ENCODE measurements at regions not wholly inside any gene's neighbourhood (a gene's known extent, or its start where the extent isn't known, plus 50 kb on each side); places are given as distances from the start of the nearest gene placed in this dataset.

DNA sequence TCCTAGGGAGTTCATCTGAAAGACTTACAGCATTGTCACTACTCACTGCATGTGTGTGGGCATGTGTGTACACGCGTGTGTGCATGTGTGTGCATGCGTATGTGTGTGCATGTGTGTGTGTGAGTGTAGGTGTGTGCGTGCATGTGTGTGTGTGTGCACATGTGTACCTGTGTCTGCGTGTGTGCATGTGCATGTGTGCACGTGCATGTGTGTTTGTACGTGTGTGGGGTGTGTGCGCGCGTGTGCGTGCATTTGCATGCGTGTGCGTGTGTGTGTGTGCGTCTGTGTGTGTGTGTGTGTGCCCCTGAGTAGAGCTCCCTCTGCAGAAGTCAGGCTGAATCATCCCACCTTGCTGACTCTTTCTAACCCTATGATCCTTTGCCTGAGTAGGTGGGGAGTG is 114.8 kb upstream of the RBFOX1 start:
- Mint-ChIP-seq H3K9me3 (peaks cover 13 to 36% of the 10 kb centered on the region in 2 donors), H3K4me3 (no peak overlapping the region), H3K4me1 (no peaks in the 10 kb centered on the region), H3K27ac (no peak overlapping the region), H3K27me3 (no peaks in the 10 kb centered on the region)
- DNase-seq (no peak), ATAC-seq (no peak)

DNA sequence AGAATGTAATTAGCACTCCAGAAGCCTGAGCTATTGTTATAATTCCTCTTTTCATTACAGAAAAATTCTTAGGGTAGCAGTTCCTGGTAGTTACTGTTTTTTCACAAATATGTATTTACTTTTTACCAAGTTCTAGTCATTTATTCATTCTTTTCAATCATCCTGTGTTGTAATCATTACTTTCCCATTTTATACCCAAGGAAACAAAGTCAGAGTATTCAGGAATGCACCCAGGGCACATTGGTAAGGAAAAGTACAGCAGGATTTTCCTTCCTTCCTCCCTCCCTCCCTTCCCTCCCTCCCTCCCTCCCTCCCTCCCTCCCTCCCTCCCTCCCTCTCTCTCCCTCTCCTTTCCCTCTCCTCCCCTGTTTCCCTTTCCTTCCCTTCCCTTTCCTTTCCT is 115.9 kb upstream of the RBFOX1 start:
- no peak overlapping the region for H3K4me3 Mint-ChIP-seq
- no peak overlapping the region for H3K27ac Mint-ChIP-seq
- no peaks in the 10 kb centered on the region for H3K4me1 Mint-ChIP-seq
- DNase-seq, result no peak
- H3K9me3 Mint-ChIP-seq, result peaks cover 13 to 36% of the 10 kb centered on the region in 2 donors
- no peaks in the 10 kb centered on the region for H3K27me3 Mint-ChIP-seq
- no peak for ATAC-seq

DNA sequence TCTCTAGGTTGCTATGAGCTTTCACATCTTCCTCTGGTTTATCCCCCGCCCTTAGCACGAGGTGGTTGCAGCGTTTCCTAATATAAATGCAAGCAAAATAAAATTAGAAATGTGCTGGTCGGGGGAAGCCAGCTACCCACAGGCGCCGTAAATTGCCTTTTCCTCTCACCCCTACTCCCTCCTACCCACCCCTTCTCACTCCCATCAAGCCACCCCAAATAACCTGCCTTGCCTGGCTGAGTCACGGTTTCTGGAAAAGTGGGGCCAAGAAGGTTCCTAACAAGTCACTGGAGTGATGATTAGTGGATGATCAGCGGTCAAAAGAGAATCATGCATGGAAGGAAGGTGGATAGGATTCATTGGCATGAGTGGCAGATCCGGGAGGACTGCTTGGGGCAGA is 120.9 kb upstream of the RBFOX1 start:
- no peak for DNase-seq
- Mint-ChIP-seq H3K27ac (no peak overlapping the region), H3K9me3 (peaks cover 13 to 32% of the 10 kb centered on the region in 2 donors), H3K4me1 (no peaks in the 10 kb centered on the region), H3K27me3 (no peaks in the 10 kb centered on the region), H3K4me3 (no peak overlapping the region)
- ATAC-seq, result no peak

DNA sequence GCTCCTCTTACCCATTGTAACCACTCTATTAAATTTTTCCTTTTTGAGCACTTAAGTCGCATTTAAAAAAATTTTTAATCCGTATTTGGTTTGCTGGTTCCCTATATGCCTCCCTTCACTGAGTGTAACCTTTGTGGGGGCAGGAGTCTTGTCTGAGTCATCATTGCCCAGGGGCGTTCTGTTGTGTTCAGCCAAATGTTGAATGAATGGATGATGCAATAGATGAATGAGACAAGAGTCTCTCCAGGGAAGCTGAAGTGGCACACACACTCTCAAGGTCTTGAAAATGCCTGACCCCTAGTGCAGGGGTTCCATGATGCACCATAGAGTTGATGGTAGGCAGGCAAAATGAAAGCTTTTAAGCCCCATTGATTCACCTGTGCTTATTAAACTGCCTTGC is 123.0 kb upstream of the RBFOX1 start:
- Mint-ChIP-seq H3K4me3 (no peak overlapping the region), H3K9me3 (peaks cover 11 to 24% of the 10 kb centered on the region in 2 donors), H3K27me3 (no peaks in the 10 kb centered on the region), H3K27ac (no peak overlapping the region), H3K4me1 (no peaks in the 10 kb centered on the region)
- DNase-seq, result no peak
- no peak for ATAC-seq

DNA sequence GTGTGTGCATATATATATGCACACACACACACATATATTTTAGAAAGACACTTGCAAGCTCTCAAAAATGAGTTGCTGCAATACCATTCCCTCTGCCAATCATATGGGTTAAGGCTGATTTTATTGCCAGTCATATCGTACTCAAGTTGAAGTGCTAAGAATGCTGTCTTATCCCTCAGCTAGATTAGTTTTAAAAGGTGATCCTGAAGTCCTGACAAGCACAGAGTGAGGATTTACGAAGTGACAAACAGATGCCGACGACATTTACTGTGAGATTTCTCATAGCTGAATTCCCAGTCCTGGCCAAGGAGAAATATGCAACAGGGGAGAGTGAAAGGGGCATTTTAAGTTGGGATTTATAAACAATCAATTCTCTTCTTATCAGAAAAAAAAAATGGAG is 126.2 kb upstream of the RBFOX1 start:
- H3K27ac Mint-ChIP-seq, result no peak overlapping the region
- no peak overlapping the region for H3K4me3 Mint-ChIP-seq
- H3K4me1 Mint-ChIP-seq, result no peaks in the 10 kb centered on the region
- H3K27me3 Mint-ChIP-seq, result no peaks in the 10 kb centered on the region
- DNase-seq (no peak), ATAC-seq (no peak)
- peaks cover 5 to 17% of the 10 kb centered on the region in 2 donors for H3K9me3 Mint-ChIP-seq

DNA sequence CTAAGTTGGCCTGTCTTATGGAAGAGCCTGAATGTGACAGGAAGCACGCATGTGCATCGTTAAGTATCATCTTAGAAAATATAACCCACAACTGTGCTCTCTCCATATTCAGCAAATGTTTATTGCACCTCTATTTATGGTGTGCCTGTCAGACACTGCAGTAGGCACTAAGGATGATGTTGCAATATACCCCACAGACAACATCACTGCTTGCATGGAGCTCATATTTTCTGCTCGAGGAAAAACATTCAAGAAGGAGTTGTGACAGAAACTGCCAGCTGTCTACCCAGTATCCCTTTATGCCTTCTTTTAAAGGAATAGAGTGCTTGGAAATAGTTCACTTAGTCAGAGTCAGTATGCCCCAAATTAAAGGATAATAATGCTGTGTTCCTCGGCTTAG is 132.3 kb upstream of the RBFOX1 start:
- no peak for DNase-seq
- ATAC-seq, result no peak
- peaks cover 13 to 33% of the 10 kb centered on the region in 2 donors for H3K9me3 Mint-ChIP-seq
- no peaks in the 10 kb centered on the region for H3K27me3 Mint-ChIP-seq
- H3K27ac Mint-ChIP-seq, result no peak overlapping the region
- no peak overlapping the region for H3K4me3 Mint-ChIP-seq
- no peaks in the 10 kb centered on the region for H3K4me1 Mint-ChIP-seq

DNA sequence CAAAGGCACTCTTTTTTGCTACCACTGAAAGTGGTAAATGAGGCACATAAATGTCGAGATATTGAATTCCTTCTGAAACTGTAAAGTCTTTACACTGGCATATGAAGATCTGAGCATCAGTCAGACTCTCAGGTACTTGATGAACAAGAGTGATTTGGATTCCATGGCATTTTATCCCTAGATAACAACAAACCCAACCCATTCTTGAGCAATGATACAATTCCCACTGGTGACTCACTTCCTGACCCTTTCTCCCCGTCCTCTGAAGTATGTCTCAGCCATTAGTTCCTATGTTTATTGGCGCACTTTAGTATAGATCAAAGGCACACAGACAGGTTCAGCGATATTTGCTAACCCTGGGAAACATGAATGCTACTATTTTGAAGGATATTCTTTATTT is 147.0 kb upstream of the RBFOX1 start:
- ATAC-seq (no peak), DNase-seq (no peak)
- Mint-ChIP-seq H3K27me3 (no peaks in the 10 kb centered on the region), H3K9me3 (peaks cover 7 to 26% of the 10 kb centered on the region in 2 donors), H3K4me1 (no peaks in the 10 kb centered on the region), H3K4me3 (no peak overlapping the region), H3K27ac (no peak overlapping the region)

DNA sequence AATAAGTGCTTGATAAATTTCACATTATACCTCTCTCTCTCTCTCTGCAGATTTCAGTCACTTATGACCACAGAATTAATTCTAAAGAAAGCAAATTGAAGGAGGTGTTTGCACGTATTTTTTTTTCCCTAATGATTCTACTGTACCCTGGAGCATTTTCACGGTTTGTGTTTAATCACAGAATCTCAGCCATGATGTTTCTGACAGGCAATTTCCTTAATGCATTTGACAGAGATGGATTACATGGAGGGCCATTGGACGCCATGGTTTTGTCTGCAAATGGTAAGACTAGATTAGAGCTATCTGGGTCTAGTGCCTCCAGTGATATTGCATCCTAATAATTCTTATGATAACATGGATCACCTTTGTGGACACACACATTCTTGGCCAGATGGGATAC is 147.5 kb upstream of the RBFOX1 start:
- no peak overlapping the region for H3K27ac Mint-ChIP-seq
- no peak for ATAC-seq
- peaks cover 7 to 26% of the 10 kb centered on the region in 2 donors for H3K9me3 Mint-ChIP-seq
- DNase-seq, result no peak
- no peak overlapping the region for H3K4me3 Mint-ChIP-seq
- no peaks in the 10 kb centered on the region for H3K4me1 Mint-ChIP-seq
- H3K27me3 Mint-ChIP-seq, result no peaks in the 10 kb centered on the region

DNA sequence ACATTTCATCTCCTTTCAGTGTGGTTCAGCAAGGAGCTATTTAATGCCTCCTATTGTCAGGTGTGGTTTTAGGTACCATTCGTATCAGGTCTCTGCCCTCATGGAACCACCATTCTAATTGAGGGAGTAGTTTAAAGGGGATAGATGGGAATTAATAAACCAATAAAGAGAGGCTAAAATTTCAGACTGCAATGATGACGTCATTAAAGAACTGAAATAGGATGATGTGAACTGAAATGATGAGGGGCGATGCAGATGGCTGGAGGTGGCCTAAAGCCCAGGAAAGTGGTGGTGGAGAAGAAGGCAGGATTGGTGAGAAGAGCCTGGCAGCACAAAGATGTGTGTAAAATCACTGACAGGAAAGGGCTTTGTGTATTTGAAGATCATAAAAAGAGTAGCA is 148.9 kb upstream of the RBFOX1 start:
- H3K27me3 Mint-ChIP-seq, result no peaks in the 10 kb centered on the region
- no peaks in the 10 kb centered on the region for H3K4me1 Mint-ChIP-seq
- ATAC-seq (no peak), DNase-seq (no peak)
- H3K27ac Mint-ChIP-seq, result no peak overlapping the region
- no peak overlapping the region for H3K4me3 Mint-ChIP-seq
- H3K9me3 Mint-ChIP-seq, result peaks cover 7 to 19% of the 10 kb centered on the region in 2 donors

DNA sequence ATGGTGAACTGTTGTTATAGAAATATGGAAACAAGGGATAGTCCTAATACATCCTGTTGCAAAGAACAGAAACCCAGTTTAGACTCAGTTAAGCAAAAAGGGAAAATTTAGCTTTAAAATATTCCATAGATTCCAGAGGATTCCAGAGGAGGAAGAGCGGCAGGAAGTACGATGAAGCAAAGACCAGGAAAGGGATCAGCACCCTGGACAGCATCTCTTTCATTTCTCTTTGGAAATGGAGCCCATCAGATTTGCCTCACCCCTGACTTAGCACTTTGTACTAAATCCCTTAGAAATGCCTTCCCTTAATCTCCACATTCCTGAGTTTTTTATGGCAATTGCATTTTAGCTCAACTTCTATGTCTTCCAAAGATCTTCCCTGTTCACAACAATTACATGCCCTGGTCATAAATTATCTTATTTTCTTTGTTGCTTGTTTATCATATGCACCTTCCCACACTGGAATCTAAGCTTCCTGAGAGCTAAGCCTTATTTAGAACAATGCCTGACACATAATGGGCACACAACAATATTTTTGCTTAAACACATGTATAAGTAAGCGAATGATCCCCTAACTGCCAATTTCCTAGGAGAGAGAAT is 150.0 kb upstream of the RBFOX1 start:
- H3K4me3 Mint-ChIP-seq, result no peak overlapping the region

DNA sequence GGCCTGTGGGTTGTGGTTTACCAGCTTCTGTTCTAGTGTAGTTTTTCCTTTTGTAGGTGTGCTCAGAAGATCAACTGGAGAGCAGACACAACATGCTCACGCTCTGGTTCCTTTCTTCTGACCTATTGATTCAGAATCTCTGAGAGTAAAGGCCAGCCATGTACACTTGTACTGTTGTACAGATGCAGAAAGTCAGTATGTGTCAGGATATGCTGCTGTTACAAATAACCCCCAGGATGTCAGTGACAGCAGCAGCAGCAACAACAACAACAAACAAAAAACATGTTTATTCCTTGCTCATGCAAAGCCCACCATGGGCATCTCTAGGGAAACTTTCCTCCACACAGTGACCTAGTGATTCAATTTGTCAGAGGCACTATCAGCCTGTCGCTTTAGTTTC is 154.8 kb upstream of the RBFOX1 start:
- ATAC-seq (no peak), DNase-seq (no peak)
- Mint-ChIP-seq H3K4me3 (no peak overlapping the region), H3K9me3 (peaks cover 10 to 28% of the 10 kb centered on the region in 2 donors), H3K4me1 (no peaks in the 10 kb centered on the region), H3K27me3 (no peaks in the 10 kb centered on the region), H3K27ac (no peak overlapping the region)

More for the DNA sequence above, 150.0 kb upstream of the RBFOX1 start:
- no peaks in the 10 kb centered on the region for H3K4me1 Mint-ChIP-seq
- no peak for DNase-seq
- no peak for ATAC-seq
- H3K9me3 Mint-ChIP-seq, result peaks cover 7 to 23% of the 10 kb centered on the region in 2 donors
- H3K27ac Mint-ChIP-seq, result no peak overlapping the region
- H3K27me3 Mint-ChIP-seq, result no peaks in the 10 kb centered on the region

DNA sequence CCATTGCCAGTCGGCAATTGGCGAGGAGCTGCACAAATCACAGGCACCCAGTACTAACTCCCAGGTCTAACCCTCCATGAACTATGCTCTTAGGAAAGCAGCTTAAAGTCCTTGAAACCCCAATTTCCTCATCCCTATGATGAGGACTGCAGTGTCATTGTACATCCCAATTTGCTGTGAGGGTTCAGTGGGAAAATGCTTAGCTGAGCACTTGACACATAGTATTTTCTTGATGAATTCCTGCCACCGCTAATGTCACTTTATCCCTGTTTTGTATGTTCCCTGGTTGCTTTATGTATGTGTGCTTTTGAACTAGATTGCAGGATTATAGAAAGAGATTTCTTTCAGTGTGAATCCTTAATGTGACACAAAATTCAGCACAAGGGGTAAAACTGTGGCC is 161.5 kb upstream of the RBFOX1 start:
- Mint-ChIP-seq H3K4me1 (no peaks in the 10 kb centered on the region), H3K27ac (no peak overlapping the region), H3K4me3 (no peak overlapping the region), H3K27me3 (no peaks in the 10 kb centered on the region), H3K9me3 (peaks cover 18% of the 10 kb centered on the region in 2 donors)
- DNase-seq (no peak), ATAC-seq (no peak)

DNA sequence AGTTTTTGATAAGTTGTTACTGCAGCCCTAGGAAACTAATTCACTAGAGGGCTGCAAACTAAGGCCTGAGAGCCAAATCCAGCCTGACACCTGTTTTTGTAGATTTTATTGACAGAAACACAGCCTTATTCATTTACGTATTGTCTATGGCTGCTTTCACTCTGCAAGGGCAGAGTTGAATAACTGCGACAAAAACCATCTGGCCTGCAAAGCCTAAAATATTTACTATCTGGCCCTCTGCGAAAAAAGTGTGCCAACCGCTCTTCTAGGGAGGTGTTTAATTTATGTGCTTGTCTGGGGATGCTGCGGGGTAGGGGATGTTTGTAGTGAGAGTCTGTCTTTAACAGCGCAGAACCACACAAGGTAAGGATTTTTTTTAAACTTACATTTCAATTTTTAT is 165.0 kb upstream of the RBFOX1 start:
- ATAC-seq, result no peak

DNA sequence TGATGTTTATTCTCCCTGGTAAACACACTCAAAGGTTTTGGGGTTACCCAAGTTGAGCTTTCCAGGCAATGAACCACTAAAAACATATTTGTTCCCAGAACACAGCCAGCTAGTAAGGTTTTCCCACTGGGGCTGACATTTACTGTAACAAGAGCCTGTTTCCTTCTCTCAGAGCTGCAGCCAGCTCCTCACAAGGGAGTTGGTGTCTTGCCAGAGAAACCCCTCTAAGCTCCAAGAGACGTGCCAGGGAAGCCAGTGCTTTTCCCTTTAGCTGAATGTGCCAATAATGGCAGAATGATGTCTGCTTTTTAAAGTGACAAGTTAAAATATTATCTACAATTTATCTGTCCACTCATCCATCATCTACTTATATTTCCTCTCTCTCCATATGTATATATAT is 170.8 kb upstream of the RBFOX1 start:
- Mint-ChIP-seq H3K27me3 (no peaks in the 10 kb centered on the region), H3K4me3 (no peak overlapping the region), H3K9me3 (peaks cover 19 to 43% of the 10 kb centered on the region in 2 donors), H3K27ac (no peak overlapping the region), H3K4me1 (no peaks in the 10 kb centered on the region)
- no peak for ATAC-seq
- no peak for DNase-seq

More for the DNA sequence above, 165.0 kb upstream of the RBFOX1 start:
- Mint-ChIP-seq H3K9me3 (peaks cover 16 to 23% of the 10 kb centered on the region in 2 donors), H3K27ac (no peak overlapping the region), H3K4me3 (no peak overlapping the region), H3K4me1 (no peaks in the 10 kb centered on the region), H3K27me3 (no peaks in the 10 kb centered on the region)
- DNase-seq, result no peak

DNA sequence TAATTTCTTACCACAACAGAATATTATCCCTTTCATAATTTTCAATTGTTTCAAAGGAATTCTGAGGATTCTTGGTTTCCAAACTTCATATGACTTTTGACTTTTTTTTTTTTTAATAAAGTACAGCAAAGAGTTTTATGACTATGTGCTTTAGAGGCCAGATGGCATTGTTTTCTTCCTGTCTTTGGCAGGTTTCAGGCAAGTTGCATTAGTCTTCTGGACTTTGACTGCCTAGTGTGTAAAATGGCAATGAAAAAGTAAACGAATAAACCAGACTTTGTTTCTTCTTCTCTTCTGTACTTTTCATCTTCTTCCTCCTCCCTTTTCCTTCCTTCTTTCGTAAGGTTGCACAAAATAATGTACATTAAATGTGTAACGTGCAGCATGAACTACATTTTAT is 172.6 kb upstream of the RBFOX1 start:
- no peak for ATAC-seq
- DNase-seq, result no peak
- H3K27ac Mint-ChIP-seq, result no peak overlapping the region
- no peaks in the 10 kb centered on the region for H3K4me1 Mint-ChIP-seq
- no peak overlapping the region for H3K4me3 Mint-ChIP-seq
- H3K9me3 Mint-ChIP-seq, result peaks cover 9 to 32% of the 10 kb centered on the region in 2 donors
- no peaks in the 10 kb centered on the region for H3K27me3 Mint-ChIP-seq

DNA sequence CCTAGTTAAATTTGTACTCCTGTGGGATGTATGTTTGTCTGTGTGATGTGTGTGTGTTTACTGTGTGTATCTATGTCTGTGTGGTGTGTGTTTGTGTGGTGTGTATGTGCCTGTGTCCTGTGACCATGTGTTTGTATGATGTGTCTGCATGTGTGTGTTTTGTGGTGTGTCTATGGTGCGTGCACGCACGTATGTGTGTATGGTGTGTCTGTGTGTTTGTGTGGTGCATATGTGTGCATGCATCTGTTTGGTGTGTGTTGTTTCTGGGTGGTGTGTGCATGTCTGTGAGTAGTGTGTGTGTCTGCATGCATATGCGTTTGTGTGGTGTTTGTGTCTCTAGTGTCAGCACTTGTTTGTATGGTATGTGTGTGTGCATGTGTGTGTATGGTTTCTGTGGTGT is 174.2 kb upstream of the RBFOX1 start:
- Mint-ChIP-seq H3K9me3 (peaks cover 9 to 32% of the 10 kb centered on the region in 2 donors), H3K4me3 (no peak overlapping the region), H3K4me1 (no peaks in the 10 kb centered on the region), H3K27me3 (no peaks in the 10 kb centered on the region), H3K27ac (no peak overlapping the region)
- ATAC-seq (no peak), DNase-seq (no peak)

DNA sequence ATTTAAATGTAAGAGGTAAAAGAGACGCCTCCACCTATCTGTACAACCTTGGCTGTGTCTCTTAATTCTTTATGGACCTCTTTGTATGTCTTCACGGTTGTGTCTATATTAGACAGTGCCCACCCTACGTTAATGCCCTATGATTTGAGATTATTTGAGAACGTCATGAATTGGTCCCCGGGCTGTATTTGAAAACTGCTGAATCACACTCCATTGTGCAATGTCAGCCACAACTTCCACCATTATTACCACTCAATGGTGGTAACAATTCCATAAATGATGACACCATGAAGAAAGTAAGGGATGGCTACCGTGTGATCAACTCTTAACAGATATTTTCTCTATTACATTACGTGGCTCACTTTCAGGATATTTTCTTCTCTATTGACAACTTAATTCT is 182.4 kb upstream of the RBFOX1 start:
- Mint-ChIP-seq H3K27ac (no peak overlapping the region), H3K4me1 (no peaks in the 10 kb centered on the region), H3K9me3 (peaks cover 12 to 31% of the 10 kb centered on the region in 2 donors), H3K27me3 (no peaks in the 10 kb centered on the region), H3K4me3 (no peak overlapping the region)
- DNase-seq, result no peak
- no peak for ATAC-seq
